ENCODE measurements at regions not wholly inside any gene's neighbourhood (a gene's known extent, or its start where the extent isn't known, plus 50 kb on each side); places are given as distances from the start of the nearest gene placed in this dataset.
A peak's percentile ranks its signal among the peaks of the same experiment; 100 is the strongest.
"Not testable (repeated sequence)": the region's sequence is repeated elsewhere in the genome, so short reads cannot be mapped to it uniquely, and the experiment has no call there.

DNA sequence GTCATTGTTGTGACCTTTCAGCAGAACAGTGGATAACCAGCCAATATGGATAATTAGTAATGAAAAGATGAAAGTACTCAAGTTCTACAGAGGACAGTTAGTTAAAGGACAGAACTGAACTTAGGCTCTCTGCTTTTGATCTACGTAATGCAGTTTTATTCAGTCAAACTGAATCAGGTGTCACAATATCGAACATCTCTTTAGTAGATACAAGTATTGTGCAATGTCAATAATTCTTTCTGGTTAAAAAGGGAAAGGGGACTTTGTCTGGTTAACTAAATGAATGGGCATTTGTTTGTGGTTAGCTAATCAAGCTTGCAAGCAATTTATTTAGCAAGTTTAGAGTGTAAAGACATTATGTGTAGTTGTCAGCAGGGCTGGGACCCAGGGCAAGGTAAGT lies 562.2 kb upstream of the PTBP2 start:
- no peak for DNase-seq (ENCODE audit: low read depth, low spot score)

DNA sequence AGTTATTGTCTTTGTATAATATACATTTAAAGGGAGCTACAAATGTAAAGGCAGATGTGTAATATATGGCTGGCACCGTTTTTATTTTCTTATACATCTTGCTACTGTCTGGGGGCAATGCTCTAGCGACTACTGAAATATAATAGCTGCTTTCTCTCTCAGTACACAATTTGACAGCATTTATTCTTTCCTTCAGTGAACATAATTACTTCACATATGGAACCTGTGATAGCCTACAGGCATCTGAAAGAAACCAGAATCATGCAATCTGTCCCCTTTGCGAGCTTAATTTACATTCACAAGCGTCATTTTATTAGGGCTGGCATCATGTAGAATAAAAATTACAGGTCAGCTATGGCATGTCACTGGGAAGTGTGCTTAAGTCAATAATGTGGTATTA lies 557.5 kb upstream of the PTBP2 start:
- DNase-seq (ENCODE audit: low read depth, low spot score) = no peak

DNA sequence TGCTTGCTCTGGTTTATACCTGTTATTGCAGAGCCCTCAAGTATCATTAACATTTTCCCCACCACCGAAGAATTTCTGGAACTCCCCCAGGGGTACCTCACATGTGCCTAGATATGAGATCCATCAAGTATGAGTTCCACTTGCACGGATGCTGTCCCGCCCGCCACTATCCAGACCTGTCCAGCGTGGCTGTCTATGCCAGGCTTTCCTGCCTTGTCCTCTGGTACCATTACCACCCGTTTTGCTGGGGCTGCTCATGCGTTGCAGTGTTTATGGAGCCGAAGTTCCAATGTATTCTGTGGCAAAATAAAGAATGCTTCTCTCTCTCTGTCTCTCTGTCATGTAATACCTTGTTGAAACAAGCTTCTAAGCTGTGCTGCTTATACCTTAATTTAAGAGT lies 543.5 kb upstream of the PTBP2 start:
- no peak for DNase-seq (ENCODE audit: low read depth, low spot score)

DNA sequence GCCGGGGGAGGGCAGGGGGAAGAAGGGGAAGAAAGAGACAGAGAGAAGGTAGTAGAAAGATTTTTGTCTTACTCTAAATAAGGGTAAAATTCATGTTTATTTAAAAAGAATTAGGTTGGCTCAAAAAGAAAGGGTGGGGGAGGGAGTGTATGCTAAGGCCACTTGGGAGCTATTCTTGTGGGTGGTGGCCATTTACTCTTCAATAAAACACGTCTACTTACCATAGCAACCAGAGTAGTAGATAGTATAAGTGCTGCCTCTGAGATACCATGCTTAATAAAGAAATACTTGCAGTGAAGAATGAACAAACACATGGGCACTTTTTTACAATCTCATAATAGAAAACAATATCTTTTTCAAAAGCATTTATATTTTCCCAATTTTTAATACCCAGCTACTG lies 538.1 kb upstream of the PTBP2 start:
- no peak for DNase-seq (ENCODE audit: low read depth, low spot score)

DNA sequence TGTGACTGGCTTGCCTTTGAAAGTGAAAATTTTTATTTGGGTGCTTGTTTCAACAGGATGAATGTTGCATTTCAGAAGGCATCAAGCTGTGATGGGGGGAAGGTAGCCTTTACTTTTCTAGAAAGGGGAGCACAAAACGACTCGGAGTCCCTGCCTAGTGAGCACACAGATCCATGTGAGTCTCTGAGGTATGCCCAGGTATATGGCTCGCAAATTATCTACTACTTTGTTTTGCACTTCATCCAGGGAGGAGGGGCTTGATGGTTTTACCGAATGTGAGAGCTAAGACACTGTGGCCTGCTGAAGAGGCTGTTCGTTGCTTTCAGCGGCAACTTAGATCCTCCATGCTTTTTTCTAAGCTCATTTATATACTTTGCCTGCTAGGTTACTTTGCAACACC lies 537.7 kb upstream of the PTBP2 start:
- peak; percentile 5 for DNase-seq (ENCODE audit: low read depth, low spot score)

DNA sequence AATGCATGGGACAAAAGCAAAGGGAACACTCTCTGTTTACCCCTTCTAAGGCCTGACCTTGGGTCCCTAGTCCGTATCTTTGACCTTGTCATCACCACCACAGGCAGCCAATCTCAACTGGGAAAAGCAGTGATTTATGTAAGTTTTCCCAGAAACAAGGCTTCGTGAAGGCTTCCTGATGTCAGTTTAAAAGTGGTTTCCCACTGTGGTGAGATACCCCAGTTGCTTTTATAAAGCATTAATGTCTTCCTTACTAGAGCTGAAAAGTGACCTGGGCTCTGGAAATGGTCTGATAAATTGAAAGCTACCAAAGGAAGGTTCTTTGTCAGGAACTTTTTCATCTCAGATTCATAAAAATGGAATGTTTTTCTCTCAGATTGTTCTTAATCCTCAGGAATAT lies 536.4 kb upstream of the PTBP2 start:
- DNase-seq (ENCODE audit: low read depth, low spot score) = no peak

DNA sequence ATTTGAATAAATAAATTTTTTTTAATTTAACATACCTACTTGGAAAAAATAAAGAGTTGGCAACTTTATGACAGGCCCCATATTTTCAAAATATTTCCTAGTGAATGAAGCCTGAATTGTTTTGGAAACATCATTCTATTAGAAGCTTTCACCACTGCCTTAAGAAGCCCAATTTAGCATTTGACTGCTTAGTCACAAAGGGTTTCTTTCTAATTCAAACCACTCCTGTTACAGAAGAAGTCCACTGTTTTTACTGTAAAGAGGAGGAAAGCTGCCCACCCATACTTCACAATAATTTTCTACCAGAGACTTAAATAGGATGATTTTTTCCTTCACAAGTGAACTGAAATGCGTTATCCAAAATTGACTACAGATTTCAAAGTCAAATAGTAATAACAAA lies 534.6 kb upstream of the PTBP2 start:
- no peak for DNase-seq (ENCODE audit: low read depth, low spot score)

DNA sequence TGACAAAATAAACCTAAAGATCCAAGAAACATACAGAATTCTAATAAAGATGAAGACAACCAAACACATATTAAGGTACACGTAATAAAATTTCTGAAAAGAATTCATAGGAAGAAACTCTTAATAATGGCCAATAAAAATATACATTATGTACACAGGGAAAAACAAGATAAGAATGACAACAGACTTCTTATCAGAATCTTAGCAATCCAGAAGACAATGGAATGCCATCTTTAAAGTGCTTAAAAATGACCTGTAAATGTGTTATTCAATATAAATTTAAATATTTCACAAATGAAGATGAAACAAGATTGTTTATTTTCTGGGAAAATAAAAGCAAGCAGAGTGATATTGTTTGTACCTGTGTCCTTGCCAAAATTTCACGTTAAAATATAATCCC lies 530.4 kb upstream of the PTBP2 start:
- DNase-seq (ENCODE audit: low read depth, low spot score) = no peak

DNA sequence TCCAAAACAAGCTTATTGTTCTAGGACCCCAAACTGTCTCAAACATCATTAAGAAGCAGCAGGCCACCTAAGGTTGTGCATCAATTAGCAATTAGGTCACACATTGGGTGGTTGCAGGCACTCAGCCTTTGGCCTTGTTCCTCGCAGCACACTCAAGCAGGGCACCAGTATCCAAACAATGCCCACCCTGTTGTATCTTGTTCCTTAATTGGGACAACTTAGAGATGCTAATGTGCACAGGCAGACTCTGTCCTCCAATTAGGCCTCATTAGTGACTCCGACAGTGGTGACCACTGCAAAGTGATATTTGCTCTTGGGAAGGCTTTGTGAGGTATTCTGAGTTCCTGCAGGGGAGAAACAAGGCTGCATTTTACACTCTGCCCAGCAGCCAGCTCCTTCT lies 515.1 kb upstream of the PTBP2 start:
- no peak for DNase-seq (ENCODE audit: low read depth, low spot score)

DNA sequence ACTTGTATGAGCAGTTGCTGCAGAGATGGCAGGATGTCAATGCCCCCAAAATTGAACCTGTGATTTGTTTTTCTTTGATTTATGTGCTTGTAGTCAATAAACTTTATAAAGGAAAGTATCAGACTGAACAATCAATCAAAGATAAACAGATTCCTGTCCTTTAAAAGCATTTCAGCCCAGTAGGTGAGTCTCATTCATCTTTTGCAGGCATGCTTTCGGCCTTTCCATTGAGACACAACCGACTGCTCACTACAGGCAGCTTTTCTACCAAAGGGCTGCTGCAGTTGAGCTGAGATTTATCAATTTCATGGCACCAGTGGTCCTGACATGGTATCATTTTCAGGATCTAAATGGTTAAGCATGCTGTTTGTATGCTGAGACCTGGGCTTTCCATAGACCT lies 513.6 kb upstream of the PTBP2 start:
- no peak for DNase-seq (ENCODE audit: low read depth, low spot score)

DNA sequence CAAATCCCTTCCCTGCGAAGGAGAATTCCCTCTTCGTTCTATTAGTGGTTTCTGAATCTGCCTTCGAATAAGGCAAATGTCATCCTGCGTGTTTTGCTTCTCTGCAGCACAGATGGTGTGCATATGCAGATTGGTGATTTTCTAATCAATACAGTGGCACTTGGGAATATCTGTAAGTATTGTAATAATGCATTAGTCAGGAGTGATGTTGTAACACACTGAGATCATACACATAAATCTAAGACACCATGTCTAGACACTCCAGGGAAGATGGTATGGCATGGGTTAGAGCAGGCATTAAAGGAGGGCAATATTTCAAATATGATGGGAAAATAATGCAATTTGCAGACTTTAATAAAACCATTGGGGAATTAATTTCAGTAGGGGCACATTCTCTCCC lies 513.2 kb upstream of the PTBP2 start:
- no peak for DNase-seq (ENCODE audit: low read depth, low spot score)

DNA sequence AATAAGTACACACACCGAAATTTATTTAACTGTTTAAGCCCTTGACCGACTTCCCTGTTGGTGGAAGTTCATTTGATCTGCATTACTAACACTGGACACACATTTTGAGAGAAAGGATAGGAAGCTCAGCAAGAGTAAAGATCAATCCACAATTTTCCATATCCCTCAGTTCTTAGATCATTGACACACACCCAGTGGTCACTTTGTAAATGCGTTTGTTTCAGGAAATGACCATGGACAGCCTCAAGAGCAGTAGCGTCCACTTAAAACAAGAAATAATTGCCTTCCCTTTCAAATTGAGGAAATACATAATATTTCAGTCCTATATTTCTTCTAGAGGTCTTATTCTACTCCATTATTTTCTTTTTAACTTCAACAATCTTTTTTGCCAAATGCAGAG lies 511.5 kb upstream of the PTBP2 start:
- DNase-seq (ENCODE audit: low read depth, low spot score) = no peak

DNA sequence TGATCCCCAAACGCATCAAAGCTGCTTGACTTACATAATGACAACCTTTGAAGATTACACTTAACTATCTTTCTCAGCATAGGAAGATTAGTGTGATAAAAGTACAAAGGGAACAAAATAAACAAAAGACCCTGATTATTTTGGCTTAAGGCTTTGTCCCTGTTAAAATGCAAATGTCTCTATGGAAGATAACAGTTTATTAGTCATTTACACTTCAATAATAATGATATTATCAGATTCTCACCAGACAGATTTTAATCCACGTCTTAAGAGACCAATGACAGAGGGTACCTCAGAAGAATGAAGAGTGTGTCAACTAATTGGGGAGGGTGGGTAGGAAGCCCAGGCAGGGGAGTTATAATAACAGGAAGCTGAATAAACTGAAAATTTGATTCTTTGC lies 510.4 kb upstream of the PTBP2 start:
- no peak for DNase-seq (ENCODE audit: low read depth, low spot score)

DNA sequence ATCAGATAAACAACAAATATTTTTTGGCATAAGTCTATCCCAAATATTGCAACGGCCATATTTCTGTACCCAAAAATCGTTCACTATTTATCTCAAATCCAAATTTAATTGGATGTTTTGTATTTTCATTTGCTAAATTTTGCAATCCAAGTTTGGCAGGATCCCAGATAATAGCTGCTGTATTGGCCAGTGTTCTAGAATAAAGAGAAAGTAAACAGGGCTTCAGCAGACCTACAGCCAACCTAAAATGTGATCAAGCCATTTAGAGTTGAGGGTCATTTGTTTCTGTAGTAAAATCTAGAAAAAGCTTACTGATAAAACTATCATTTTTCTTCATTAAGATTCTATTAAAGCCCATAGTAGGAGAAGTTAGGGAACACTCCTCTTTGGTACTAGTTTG lies 506.6 kb upstream of the PTBP2 start:
- no peak for DNase-seq (ENCODE audit: low read depth, low spot score)

DNA sequence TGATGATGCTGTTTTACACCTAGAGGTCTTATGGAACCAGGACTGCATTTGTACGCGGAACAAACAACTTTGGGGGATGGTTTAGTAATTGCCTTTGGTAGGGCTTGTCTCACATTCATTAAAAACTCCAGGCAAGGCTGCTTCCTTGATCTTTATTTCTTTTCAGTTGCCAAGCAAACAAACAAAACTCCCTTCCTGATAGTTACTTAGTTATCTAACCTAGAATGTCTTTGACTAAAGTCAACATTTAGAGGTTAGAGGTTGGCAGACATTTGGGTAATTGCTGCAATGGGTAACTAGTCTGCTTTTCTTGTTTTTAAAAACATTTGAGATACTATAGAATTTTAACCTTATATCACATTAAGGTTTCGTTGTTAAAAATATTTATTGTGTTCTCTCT lies 500.9 kb upstream of the PTBP2 start:
- no peak for DNase-seq (ENCODE audit: low read depth, low spot score)

DNA sequence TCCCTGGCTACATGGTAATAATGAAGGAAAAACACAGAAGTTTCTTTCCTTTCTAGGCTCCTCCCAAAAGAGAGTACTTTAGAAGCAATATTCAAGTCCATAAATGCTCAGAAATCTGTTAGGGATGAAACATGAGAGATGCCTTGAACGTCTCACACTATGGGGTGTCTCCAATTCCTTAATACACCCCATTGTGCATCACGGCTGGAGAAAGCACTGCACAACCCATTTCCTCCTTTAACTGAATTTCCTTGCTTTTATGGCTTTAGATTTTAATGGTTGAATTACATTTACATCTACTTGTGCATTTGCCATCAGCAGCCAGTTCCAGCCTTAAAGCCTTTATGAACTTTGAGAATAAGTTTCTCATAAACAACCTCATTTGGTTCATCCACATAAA lies 498.9 kb upstream of the PTBP2 start:
- DNase-seq (ENCODE audit: low read depth, low spot score) = no peak

DNA sequence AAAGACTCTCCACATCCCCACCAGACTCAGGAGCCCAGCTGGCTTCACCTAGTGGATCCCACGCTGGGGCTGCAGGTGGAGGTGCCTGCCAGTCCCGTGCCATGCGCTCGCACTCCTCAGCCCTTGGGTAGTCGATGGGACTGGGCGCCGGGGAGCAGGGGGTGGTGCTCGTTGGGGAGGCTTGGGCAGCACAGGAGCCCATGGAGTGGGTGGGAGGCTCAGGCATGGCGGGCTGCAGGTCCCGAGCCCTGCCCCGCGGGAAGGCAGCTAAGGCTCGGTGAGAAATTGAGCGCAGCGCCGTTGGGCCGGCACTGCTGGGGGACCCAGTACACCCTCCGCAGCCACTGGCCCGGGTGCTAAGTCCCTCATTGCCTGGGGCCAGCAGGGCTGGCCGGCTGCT lies 497.4 kb upstream of the PTBP2 start:
- DNase-seq (ENCODE audit: low read depth, low spot score) = not testable (repeated sequence)

DNA sequence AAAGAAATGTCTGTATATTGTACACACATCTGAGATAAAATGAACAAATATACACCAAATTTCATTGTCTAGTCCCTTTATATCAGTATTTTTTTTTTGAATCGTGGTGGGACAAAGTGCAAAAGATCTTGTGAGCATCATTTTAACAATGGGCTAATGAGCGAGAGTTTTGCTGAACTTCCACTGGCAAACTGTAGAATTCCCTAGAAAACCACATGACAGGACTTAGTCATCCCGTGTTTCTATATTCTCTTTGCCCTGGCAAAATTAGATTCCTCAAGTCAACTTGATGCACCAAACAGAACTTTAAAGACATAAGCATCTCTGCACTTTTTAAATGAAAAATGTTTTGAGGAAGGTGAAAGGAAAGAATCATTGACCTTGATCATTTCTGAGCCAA lies 488.2 kb upstream of the PTBP2 start:
- no peak for DNase-seq (ENCODE audit: low read depth, low spot score)

DNA sequence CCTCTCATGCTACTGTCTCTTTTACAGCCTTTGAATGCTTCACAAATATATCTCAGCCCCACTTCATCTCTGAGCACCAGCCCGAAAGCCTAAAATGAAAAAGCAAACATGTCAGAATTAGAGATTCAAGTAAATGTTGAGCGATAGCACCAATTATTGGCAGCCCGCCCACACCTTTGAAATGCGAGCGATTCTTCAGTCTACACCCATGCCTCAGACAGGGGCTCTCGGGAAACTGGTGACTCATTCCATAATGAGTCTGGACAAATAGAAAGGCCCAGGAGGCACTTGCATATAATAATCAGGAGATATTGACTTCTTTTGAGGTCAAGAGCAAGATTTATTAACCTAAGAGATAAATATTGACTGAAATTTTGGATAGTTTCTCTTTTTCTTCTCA lies 487.3 kb upstream of the PTBP2 start:
- DNase-seq (ENCODE audit: low read depth, low spot score) = no peak

DNA sequence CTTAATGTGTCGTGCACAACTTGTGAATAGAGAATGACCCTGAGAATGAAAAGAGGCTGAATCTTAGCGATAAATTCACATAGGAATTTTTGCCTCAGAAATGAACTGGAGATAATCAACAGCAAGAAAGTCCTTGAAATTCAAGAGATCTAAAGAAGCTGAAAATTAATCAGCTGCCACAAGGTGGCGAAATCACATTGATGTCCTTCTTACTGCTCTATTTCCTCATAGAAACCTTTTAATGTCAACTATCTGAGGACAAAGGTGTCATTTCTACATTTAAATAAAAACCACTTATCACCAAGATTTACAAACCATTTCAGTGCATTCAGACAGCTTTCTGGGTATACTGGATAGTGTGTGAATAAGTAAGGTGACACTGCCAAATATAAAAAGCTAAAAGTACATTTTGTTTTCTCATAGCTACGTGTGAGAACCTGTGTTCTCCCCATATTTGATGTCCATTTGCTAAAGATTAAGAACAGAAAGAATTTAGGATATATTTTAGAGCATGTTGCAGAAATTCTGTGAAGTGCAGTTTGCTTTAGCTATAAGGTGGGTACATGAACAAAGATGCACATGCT lies 485.3 kb upstream of the PTBP2 start:
- peak; percentile 5 for DNase-seq (ENCODE audit: low read depth, low spot score)

DNA sequence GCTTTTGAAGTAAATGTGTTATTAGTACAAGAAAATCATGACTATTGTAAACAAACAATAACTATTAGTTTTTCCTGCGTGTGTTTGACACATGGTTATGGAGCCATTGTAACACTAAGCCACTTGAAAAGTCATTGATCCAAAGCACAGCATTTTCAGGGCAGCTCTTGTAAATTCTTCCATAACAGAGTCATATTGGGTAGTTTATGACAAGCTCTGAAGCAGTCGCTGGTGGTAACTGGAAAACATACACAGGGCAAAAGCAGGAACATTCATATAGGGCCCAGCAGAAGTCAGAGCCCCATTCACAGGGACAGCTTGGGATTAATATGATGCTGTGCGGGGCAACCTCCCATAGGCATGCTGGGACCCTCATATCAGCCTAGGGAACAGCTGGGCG lies 483.2 kb upstream of the PTBP2 start:
- no peak for DNase-seq (ENCODE audit: low read depth, low spot score)

DNA sequence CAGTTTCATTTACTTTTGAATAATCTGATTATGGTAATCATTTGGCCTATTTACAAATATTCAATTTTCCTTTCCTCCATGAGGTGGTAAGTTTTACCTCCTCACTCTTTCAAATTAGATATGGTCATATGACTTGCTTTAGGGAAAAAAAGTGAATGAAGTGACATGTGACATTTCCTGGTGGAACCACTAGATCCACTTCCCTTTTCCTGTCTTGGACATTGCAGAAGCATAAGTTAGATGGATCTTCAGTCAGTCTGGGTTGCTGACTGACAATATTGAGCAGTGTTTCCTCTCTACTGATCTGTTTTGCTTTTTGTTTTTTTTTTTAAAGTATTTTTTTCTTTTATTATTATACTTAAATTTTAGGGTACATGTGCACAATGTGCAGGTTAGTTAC lies 481.1 kb upstream of the PTBP2 start:
- no peak for DNase-seq (ENCODE audit: low read depth, low spot score)

DNA sequence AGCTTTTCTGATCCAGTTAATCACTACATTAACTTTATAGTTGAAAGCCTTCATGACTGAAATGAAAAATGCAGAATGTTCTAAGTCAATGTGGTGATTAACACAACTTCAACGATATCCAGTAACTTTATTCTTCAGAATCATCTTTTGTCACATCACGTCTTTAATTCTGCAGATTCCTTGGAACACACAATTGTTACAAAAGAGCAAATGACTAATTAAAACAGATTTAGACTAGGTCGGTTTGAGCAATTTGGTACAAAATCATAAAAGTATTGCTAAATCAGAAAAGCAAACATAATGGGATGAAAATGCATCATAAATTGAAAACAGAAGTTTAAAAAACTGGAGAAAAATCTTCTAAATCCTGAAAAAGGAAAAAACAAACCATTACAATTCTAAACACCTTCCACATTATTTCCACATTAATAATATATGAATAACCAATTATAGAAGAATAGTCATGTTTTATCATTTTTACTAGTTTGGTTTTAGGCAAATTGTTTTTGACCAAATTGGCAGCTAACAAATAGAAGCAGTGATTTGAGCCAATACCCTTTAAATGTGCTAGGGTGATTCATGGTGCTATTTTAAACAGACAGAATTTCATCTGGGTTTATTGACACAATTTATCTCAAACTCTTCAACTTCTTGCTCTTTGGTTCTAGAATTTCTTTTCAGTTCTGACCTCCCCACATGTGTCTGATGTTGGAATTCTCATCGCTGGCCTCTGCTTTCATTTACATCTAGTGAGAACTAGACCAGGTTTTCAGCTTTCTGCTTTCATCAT lies 468.1 kb upstream of the PTBP2 start:
- no peak for DNase-seq (ENCODE audit: low read depth, low spot score)
